Prostate gland (tissue), 2 donors: ENCODE measurements at regions not wholly inside any gene's neighbourhood (a gene's known extent, or its start where the extent isn't known, plus 50 kb on each side); places are given as distances from the start of the nearest gene placed in this dataset.

Experiments
- POLR2A ChIP-seq: fragments of 450-650 bp; IDR thresholded peaks from one replicate; pipeline ENCODE4 v1.6.1; 2016; ENCODE audit warnings: antibody characterized with exemption, mild to moderate bottlenecking
- POLR2AphosphoS5 ChIP-seq: sonication (generic); formaldehyde crosslinking; IDR thresholded peaks from one replicate; pipeline ENCODE4 v1.6.1; 2017; ENCODE audit warnings: antibody characterized with exemption
- TF ChIP-seq, protein P1 (sequence below), 4 experiments: fragments of 200-600 bp in 2 of 4; fragments of 450-650 bp in 2 of 4; sonication (generic) in 2 of 4; IDR thresholded peaks; 1 replicate in 3 of 4; 2 replicates in 1 of 4; pipeline ENCODE4 v1.5.1; 2016 to 2019; ENCODE audit warnings: antibody characterized with exemption in 4 of 4, mild to moderate bottlenecking in 2 of 4, moderate library complexity in 2 of 4

DNA sequence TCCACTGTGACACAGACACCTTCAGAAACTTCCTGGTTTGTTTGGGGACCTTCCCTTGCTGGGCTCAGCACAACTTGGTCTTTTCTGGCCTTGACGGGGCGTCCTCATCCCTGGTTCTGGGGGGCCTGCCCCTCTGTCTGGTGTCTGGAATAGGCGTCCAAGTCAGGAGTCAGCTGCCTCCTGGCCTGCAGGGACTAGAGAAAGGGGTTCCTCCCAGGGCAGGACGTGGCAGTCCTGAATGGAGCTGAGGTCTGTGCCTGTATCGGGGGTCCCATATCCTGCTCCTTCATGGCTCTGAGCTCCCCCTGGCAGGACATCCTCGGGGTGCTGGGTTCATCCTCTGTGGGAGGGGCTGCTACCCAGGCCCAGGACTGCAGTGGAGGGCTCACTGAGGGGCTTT is 384.0 kb downstream of the TMEM121 start:
- TF ChIP-seq, protein P1, sequence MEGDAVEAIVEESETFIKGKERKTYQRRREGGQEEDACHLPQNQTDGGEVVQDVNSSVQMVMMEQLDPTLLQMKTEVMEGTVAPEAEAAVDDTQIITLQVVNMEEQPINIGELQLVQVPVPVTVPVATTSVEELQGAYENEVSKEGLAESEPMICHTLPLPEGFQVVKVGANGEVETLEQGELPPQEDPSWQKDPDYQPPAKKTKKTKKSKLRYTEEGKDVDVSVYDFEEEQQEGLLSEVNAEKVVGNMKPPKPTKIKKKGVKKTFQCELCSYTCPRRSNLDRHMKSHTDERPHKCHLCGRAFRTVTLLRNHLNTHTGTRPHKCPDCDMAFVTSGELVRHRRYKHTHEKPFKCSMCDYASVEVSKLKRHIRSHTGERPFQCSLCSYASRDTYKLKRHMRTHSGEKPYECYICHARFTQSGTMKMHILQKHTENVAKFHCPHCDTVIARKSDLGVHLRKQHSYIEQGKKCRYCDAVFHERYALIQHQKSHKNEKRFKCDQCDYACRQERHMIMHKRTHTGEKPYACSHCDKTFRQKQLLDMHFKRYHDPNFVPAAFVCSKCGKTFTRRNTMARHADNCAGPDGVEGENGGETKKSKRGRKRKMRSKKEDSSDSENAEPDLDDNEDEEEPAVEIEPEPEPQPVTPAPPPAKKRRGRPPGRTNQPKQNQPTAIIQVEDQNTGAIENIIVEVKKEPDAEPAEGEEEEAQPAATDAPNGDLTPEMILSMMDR (IDR thresholded peaks at IDR 0.05), result no peak
- TF ChIP-seq POLR2A (no peak), POLR2AphosphoS5 (no peak)
